Uterus (tissue), 3 donors: ENCODE measurements at regions not wholly inside any gene's neighbourhood (a gene's known extent, or its start where the extent isn't known, plus 50 kb on each side); places are given as distances from the start of the nearest gene placed in this dataset.

Experiments used
- DNase-seq, 2 donors: peaks; one replicate each; pipeline ENCODE4 v3.0.0-alpha.2; 2019 to 2020
- H3K27ac ChIP-seq, 2 donors: fragments of 200-600 bp; sonication (generic); 1 replicate in 1 of 2; 2 replicates in 1 of 2; pipeline ENCODE4 v1.5.1; 2016 to 2018
- H3K27me3 ChIP-seq, 2 donors: fragments of 200-600 bp; sonication (generic); one replicate each; pipeline ENCODE4 v1.5.1; 2018 to 2019; ENCODE audit warnings: control low read depth in 1 of 2
- H3K36me3 ChIP-seq, 2 donors: fragments of 200-600 bp; sonication (generic); one replicate each; pipeline ENCODE4 v1.5.1; 2019; ENCODE audit warnings: control low read depth in 1 of 2
- H3K4me1 ChIP-seq, 2 donors: fragments of 200-600 bp; sonication (generic); one replicate each; pipeline ENCODE4 v1.5.1; 2018 to 2019; ENCODE audit warnings: control low read depth in 1 of 2
- H3K4me3 ChIP-seq, 2 donors: fragments of 200-600 bp; sonication (generic); 1 replicate in 1 of 2; 2 replicates in 1 of 2; pipeline ENCODE4 v1.5.1; 2018 to 2019; ENCODE audit warnings: mild to moderate bottlenecking in 1 of 2
- H3K9me3 ChIP-seq, 2 donors: fragments of 200-600 bp; sonication (generic); one replicate each; pipeline ENCODE4 v1.5.1; 2019; ENCODE audit warnings: control low read depth in 1 of 2
- CTCF ChIP-seq, 4 experiments: fragments of 200-600 bp in 2 of 4; fragments of 450-650 bp in 2 of 4; sonication (generic) in 2 of 4; IDR thresholded peaks; one replicate each; pipeline ENCODE4 v1.5.1; 2016 to 2019; ENCODE audit warnings: antibody characterized with exemption in 4 of 4, mild to moderate bottlenecking in 2 of 4, moderate library complexity in 1 of 4
- POLR2A ChIP-seq, 2 donors: fragments of 450-650 bp; IDR thresholded peaks; one replicate each; pipeline ENCODE4 v1.6.1; 2016; ENCODE audit warnings: antibody characterized with exemption in 2 of 2, mild to moderate bottlenecking in 1 of 2, moderate library complexity in 1 of 2
- intact Hi-C: fragments of 100-400 bp; cut with DNase I; formaldehyde crosslinking; loops from one replicate; pipeline ENCODE4 v1.15.1; 2023; ENCODE audit warnings: low total_unique reads
- donor health status: DM: yes; HTN: yes; CAD: no.

GRCh38 chr14:80352471-80352870 is 141.2 kb upstream of the DIO2 start:
- no peak for TF ChIP-seq POLR2A (IDR thresholded peaks at IDR 0.05)
- TF ChIP-seq CTCF (IDR thresholded peaks at IDR 0.05) = no peak
- no peaks in the 10 kb centered on the region for H3K36me3 ChIP-seq
- no peaks in the 10 kb centered on the region for H3K4me1 ChIP-seq
- DNase-seq = no peak
- H3K4me3 ChIP-seq = no peak overlapping the region
- no peaks in the 10 kb centered on the region for H3K27me3 ChIP-seq
- intact Hi-C loops = no loop called here
- no peaks in the 10 kb centered on the region for H3K9me3 ChIP-seq
- no peak overlapping the region for H3K27ac ChIP-seq

GRCh38 chr14:80350707-80351106 is 139.4 kb upstream of the DIO2 start:
- Histone ChIP-seq H3K27ac (no peak overlapping the region), H3K4me1 (no peaks in the 10 kb centered on the region), H3K27me3 (no peaks in the 10 kb centered on the region), H3K36me3 (no peaks in the 10 kb centered on the region), H3K4me3 (no peak overlapping the region), H3K9me3 (no peaks in the 10 kb centered on the region)
- no peak for DNase-seq
- intact Hi-C loops = no loop called here
- TF ChIP-seq POLR2A (IDR thresholded peaks at IDR 0.05) (no peak), CTCF (IDR thresholded peaks at IDR 0.05) (no peak)

- H3K4me1 ChIP-seq = no peaks in the 10 kb centered on the region
- intact Hi-C loops = no loop called here
- no peak overlapping the region for H3K4me3 ChIP-seq
- H3K27ac ChIP-seq = no peak overlapping the region
- H3K27me3 ChIP-seq = no peaks in the 10 kb centered on the region
- no peaks in the 10 kb centered on the region for H3K9me3 ChIP-seq
- DNase-seq = no peak
- TF ChIP-seq POLR2A (IDR thresholded peaks at IDR 0.05) = no peak
- no peak for TF ChIP-seq CTCF (IDR thresholded peaks at IDR 0.05)
- no peaks in the 10 kb centered on the region for H3K36me3 ChIP-seq
Observed at GRCh38 chr14:80346395-80346794, 135.1 kb upstream of the DIO2 start.

- H3K4me3 ChIP-seq = no peak overlapping the region
- TF ChIP-seq CTCF (IDR thresholded peaks at IDR 0.05) = no peak
- TF ChIP-seq POLR2A (IDR thresholded peaks at IDR 0.05) = no peak
- intact Hi-C loops = no loop called here
Observed at GRCh38 chr14:80344208-80344607, 132.9 kb upstream of the DIO2 start.

GRCh38 chr14:80336608-80337106 is 125.4 kb upstream of the DIO2 start:
- Histone ChIP-seq H3K4me1 (no peaks in the 10 kb centered on the region), H3K27ac (no peak overlapping the region), H3K9me3 (no peaks in the 10 kb centered on the region), H3K36me3 (no peaks in the 10 kb centered on the region), H3K27me3 (no peaks in the 10 kb centered on the region), H3K4me3 (no peak overlapping the region)
- DNase-seq = no peak
- no peak for TF ChIP-seq POLR2A (IDR thresholded peaks at IDR 0.05)
- no peak for TF ChIP-seq CTCF (IDR thresholded peaks at IDR 0.05)
- intact Hi-C loops = no loop called here

More at GRCh38 chr14:80344208-80344607, 132.9 kb upstream of the DIO2 start:
- Histone ChIP-seq H3K9me3 (no peaks in the 10 kb centered on the region), H3K36me3 (no peaks in the 10 kb centered on the region), H3K27me3 (no peaks in the 10 kb centered on the region), H3K4me1 (no peaks in the 10 kb centered on the region), H3K27ac (no peak overlapping the region)
- no peak for DNase-seq
